GM12878 (cell line): ENCODE measurements at regions not wholly inside any gene's neighbourhood (a gene's known extent, or its start where the extent isn't known, plus 50 kb on each side); places are given as distances from the start of the nearest gene placed in this dataset.

Source experiments
- ATAC-seq: fragments of 200-7000 bp; cut with Tn5 transposase; 3 replicates; pipeline ENCODE4 v1.9.1; 2020; ENCODE audit warnings: mild to moderate bottlenecking, moderate library complexity
- BruUV-seq: library from RNA; stranded (reverse); fragments of 400-500 nt; replicated peaks from 2 replicates; lab custom pipeline; 2021; lab: Mats Ljungman, UMichigan
- CTCF ChIA-PET: fragments of 300-600 bp; sonication (Branson Sonifier 250); formaldehyde crosslinking; extraction: SDS; loops from one replicate; lab custom pipeline; 2021; ENCODE audit warnings: inconsistent platforms; lab: Yijun Ruan, JAX
- POLR2A ChIA-PET: fragments of 350-600 bp; formaldehyde crosslinking; extraction: SDS; loops from one replicate; lab custom pipeline; 2021; ENCODE audit warnings: inconsistent platforms; lab: Charles Lee
- RAD21 ChIA-PET: fragments of 300-600 bp; sonication (Branson Sonifier 250); formaldehyde crosslinking; loops from one replicate; lab custom pipeline; 2023; ENCODE audit warnings: antibody characterized with exemption; ENCODE audit not compliant: unreplicated experiment; lab: Charles Lee
- SMC1A ChIA-PET: fragments of 300-600 bp; sonication (Branson Sonifier 250); formaldehyde crosslinking; loops from one replicate; lab custom pipeline; 2023; ENCODE audit not compliant: unreplicated experiment, uncharacterized antibody; lab: Charles Lee
- DNase-seq: peaks from one replicate; pipeline ENCODE4 v3.0.0-alpha.2; 2011; ENCODE audit warnings: low read depth, low spot score
- FAIRE-seq: peaks from 3 replicates; lab custom pipeline; 2011; peaks lifted over from hg19 to GRCh38; lab: Jason Lieb, UNC
- H2AFZ ChIP-seq: 2 replicates; pipeline ENCODE4 v1.6.0; 2011; ENCODE audit warnings: low read depth, low read length, control low read depth; ENCODE audit not compliant: control insufficient read depth
- H3K27ac ChIP-seq: 2 replicates; pipeline ENCODE4 v1.5.1; 2011; ENCODE audit warnings: control low read depth; ENCODE audit not compliant: control insufficient read depth, insufficient read depth
- H3K27me3 ChIP-seq, 2 experiments: replicated peaks in 1 of 2; 2 replicates each; pipeline versions ENCODE4 v1.6.0 to v1.6.1; 2011; ENCODE audit warnings: low read length in 1 of 2; ENCODE audit not compliant: control insufficient read depth in 2 of 2, insufficient read depth in 2 of 2
- H3K36me3 ChIP-seq, 2 experiments: 2 replicates each; pipeline ENCODE4 v1.5.1; 2011; ENCODE audit warnings: low read length in 1 of 2; ENCODE audit not compliant: control insufficient read depth in 2 of 2, insufficient read depth in 2 of 2
- H3K4me1 ChIP-seq: 2 replicates; pipeline ENCODE4 v1.6.1; 2011; ENCODE audit warnings: mild to moderate bottlenecking, low read length, moderate library complexity, mixed read lengths; ENCODE audit not compliant: control insufficient read depth, insufficient read depth
- H3K4me2 ChIP-seq: 2 replicates; pipeline ENCODE4 v1.6.0; 2011; ENCODE audit warnings: control low read depth; ENCODE audit not compliant: control insufficient read depth, insufficient read depth
- H3K4me3 ChIP-seq: fragments of 200-600 bp; sonication (generic); 2 replicates; pipeline ENCODE4 v1.5.1; 2016
- H3K79me2 ChIP-seq: 2 replicates; pipeline ENCODE4 v1.6.0; 2011; ENCODE audit warnings: low read length; ENCODE audit not compliant: control insufficient read depth, insufficient read depth
- H3K9ac ChIP-seq: 2 replicates; pipeline ENCODE4 v1.8.0; 2011; ENCODE audit warnings: low read length, control low read depth, mixed read lengths; ENCODE audit not compliant: control insufficient read depth, insufficient read depth
- H3K9me3 ChIP-seq: replicated peaks from 3 replicates; pipeline ENCODE4 v1.5.1; 2011; ENCODE audit warnings: mild to moderate bottlenecking, low read length; ENCODE audit not compliant: control insufficient read depth, insufficient read depth
- H4K20me1 ChIP-seq: 2 replicates; pipeline ENCODE4 v1.6.0; 2011; ENCODE audit not compliant: control insufficient read depth, insufficient read depth
- CBX3 ChIP-seq: fragments of 200-600 bp; sonication (generic); IDR thresholded peaks from 2 replicates; pipeline ENCODE4 v1.6.1; 2016; ENCODE audit warnings: low read depth, borderline replicate concordance
- CREM ChIP-seq: IDR thresholded peaks from 2 replicates; pipeline ENCODE4 v1.6.1; 2014; ENCODE audit warnings: antibody characterized with exemption, low read depth
- EP300 ChIP-seq, 2 experiments: fragments of 150-350 bp in 1 of 2; IDR thresholded peaks; 2 replicates each; pipeline ENCODE4 v1.6.1; 2011 to 2012; ENCODE audit warnings: low read depth in 2 of 2, low read length in 2 of 2, borderline replicate concordance in 1 of 2, improper control_type of control experiment in 1 of 2, inconsistent platforms in 1 of 2; ENCODE audit not compliant: control insufficient read depth in 1 of 2
- HDAC6 ChIP-seq: fragments of 200-600 bp; sonication (generic); IDR thresholded peaks from one replicate; pipeline ENCODE4 v1.8.0; 2017; ENCODE audit warnings: antibody characterized with exemption; ENCODE audit not compliant: unreplicated experiment
- NR2C2 ChIP-seq: IDR thresholded peaks from 2 replicates; pipeline ENCODE4 v1.6.1; 2011; ENCODE audit warnings: borderline replicate concordance, low read depth; ENCODE audit not compliant: control insufficient read depth, insufficient read length
- PAX5 ChIP-seq: IDR thresholded peaks from 2 replicates; pipeline ENCODE4 v1.6.1; 2011; ENCODE audit warnings: low read depth, low read length, borderline replicate concordance
- TARDBP ChIP-seq: IDR thresholded peaks from 2 replicates; pipeline ENCODE4 v1.6.1; 2016; ENCODE audit warnings: borderline replicate concordance
- ZNF274 ChIP-seq: IDR thresholded peaks from one replicate; pipeline ENCODE4 v1.8.0; 2011; ENCODE audit not compliant: insufficient read length, insufficient read depth
- WGBS: methylation state at CpG from one replicate; pipeline ENCODE4 v1.1.6; 2016; ENCODE audit warnings: low lambda C conversion rate; ENCODE audit not compliant: insufficient replicate concordance, insufficient coverage; ENCODE audit errors: missing lambda C conversion rate; 5-methylcytosine and 5-hydroxymethylcytosine counted together
- in situ Hi-C: fragments of 300-500 bp; cut with MboI; formaldehyde crosslinking; loops from 9 replicates; pipeline ENCODE4 v1.14.3; 2018; ENCODE audit warnings: mixed read lengths
- intact Hi-C: fragments of 100-400 bp; cut with micrococcal nuclease; formaldehyde crosslinking; loops from one replicate; pipeline ENCODE4 v1.14.2; 2022; ENCODE audit not compliant: unreplicated experiment
- TF ChIP-seq, protein P1 (sequence below): fragments of 450-650 bp; IDR thresholded peaks from 2 replicates; pipeline ENCODE4 v1.6.1; 2018; ENCODE audit warnings: borderline replicate concordance, mild to moderate bottlenecking; ENCODE audit not compliant: partially characterized antibody
- TF ChIP-seq, protein P2 (sequence below): IDR thresholded peaks from 2 replicates; pipeline ENCODE4 v1.6.1; 2012; ENCODE audit warnings: low read depth, low read length, improper control_type of control experiment
- TF ChIP-seq, protein P3 (sequence below): fragments of 450-650 bp; IDR thresholded peaks from 2 replicates; pipeline ENCODE4 v1.6.1; 2017; ENCODE audit warnings: mild to moderate bottlenecking, moderate library complexity
- TF ChIP-seq, protein P4 (sequence below): fragments of 450-650 bp; IDR thresholded peaks from 2 replicates; pipeline ENCODE4 v1.6.1; 2017; ENCODE audit warnings: antibody characterized with exemption, mild to moderate bottlenecking, moderate library complexity

DNA sequence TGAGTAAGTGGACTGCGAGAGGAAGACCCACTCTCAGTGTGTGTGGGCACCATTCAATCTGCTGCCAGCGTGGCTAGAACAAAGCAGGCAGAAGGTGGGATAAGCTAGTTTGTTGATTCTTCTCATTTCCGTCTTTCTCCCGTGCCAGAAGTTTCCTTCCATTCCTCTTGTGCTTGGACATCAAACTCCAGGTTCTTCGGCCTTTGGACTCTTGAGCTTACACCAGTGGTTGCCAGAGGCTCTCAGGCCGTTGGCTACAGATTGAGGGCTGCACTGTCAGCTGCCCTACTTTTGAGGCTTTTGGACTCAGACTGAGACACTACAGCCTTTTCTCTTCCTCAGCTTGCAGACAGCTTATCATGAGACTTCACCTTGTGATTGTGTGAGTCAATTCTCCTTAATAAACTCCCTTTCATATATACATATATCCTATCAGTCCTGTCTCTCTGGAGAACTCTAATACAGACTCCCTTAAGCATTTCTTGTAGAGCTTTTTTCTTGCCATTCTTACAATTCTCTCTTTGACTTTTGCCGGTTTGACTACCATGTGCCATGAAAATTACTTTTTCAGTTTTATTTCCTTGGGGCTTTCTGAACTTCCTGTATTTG lies 494.9 kb downstream of the PRR16 start:
- no peaks in the 10 kb centered on the region for H3K4me1 ChIP-seq
- no peaks in the 10 kb centered on the region for H3K79me2 ChIP-seq
- no peaks in the 10 kb centered on the region for H3K36me3 ChIP-seq
- ChIA-PET CTCF (no interaction called here), RAD21 (no interaction called here), SMC1A (interaction anchor here (0.9 kb wide), 3 partner anchors 12 to 43 kb away, joined by 3 read pairs; no protein-coding TSS in a partner anchor), POLR2A (no interaction called here)
- WGBS, result 11% methylated on average over 7 of the region's 7 CpGs
- H3K9ac ChIP-seq, result no peak overlapping the region
- intact Hi-C loops, result no loop called here
- no peaks in the 10 kb centered on the region for H3K9me3 ChIP-seq
- in situ Hi-C loops, result no loop called here
- DNase-seq (no peak), FAIRE-seq (no peak), ATAC-seq (no peak)
- BruUV-seq, result no TSS peak
- no peak overlapping the region for H2AFZ ChIP-seq
- no peak overlapping the region for H3K4me2 ChIP-seq
- H4K20me1 ChIP-seq, result no peaks in the 10 kb centered on the region
- no peak overlapping the region for H3K27ac ChIP-seq
- no peaks in the 10 kb centered on the region for H3K27me3 ChIP-seq
- no peak overlapping the region for H3K4me3 ChIP-seq
- TF ChIP-seq CREM, result no peak
- TF ChIP-seq, protein P1, sequence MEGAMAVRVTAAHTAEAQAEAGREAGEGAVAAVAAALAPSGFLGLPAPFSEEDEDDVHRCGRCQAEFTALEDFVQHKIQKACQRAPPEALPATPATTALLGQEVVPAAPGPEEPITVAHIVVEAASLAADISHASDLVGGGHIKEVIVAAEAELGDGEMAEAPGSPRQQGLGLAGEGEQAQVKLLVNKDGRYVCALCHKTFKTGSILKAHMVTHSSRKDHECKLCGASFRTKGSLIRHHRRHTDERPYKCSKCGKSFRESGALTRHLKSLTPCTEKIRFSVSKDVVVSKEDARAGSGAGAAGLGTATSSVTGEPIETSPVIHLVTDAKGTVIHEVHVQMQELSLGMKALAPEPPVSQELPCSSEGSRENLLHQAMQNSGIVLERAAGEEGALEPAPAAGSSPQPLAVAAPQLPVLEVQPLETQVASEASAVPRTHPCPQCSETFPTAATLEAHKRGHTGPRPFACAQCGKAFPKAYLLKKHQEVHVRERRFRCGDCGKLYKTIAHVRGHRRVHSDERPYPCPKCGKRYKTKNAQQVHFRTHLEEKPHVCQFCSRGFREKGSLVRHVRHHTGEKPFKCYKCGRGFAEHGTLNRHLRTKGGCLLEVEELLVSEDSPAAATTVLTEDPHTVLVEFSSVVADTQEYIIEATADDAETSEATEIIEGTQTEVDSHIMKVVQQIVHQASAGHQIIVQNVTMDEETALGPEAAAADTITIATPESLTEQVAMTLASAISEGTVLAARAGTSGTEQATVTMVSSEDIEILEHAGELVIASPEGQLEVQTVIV, result no peak
- TF ChIP-seq PAX5, result no peak
- TF ChIP-seq, protein P2, sequence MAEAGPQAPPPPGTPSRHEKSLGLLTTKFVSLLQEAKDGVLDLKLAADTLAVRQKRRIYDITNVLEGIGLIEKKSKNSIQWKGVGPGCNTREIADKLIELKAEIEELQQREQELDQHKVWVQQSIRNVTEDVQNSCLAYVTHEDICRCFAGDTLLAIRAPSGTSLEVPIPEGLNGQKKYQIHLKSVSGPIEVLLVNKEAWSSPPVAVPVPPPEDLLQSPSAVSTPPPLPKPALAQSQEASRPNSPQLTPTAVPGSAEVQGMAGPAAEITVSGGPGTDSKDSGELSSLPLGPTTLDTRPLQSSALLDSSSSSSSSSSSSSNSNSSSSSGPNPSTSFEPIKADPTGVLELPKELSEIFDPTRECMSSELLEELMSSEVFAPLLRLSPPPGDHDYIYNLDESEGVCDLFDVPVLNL, result no peak
- TF ChIP-seq EP300 (IDR thresholded peaks at IDR 0.05; ENCODE audit: borderline replicate concordance in 1 of 2, control insufficient read depth in 1 of 2, low read depth in 2 of 2, low read length in 2 of 2), result no peak
- no peak for TF ChIP-seq HDAC6
- no peak for TF ChIP-seq ZNF274
- TF ChIP-seq, protein P3, sequence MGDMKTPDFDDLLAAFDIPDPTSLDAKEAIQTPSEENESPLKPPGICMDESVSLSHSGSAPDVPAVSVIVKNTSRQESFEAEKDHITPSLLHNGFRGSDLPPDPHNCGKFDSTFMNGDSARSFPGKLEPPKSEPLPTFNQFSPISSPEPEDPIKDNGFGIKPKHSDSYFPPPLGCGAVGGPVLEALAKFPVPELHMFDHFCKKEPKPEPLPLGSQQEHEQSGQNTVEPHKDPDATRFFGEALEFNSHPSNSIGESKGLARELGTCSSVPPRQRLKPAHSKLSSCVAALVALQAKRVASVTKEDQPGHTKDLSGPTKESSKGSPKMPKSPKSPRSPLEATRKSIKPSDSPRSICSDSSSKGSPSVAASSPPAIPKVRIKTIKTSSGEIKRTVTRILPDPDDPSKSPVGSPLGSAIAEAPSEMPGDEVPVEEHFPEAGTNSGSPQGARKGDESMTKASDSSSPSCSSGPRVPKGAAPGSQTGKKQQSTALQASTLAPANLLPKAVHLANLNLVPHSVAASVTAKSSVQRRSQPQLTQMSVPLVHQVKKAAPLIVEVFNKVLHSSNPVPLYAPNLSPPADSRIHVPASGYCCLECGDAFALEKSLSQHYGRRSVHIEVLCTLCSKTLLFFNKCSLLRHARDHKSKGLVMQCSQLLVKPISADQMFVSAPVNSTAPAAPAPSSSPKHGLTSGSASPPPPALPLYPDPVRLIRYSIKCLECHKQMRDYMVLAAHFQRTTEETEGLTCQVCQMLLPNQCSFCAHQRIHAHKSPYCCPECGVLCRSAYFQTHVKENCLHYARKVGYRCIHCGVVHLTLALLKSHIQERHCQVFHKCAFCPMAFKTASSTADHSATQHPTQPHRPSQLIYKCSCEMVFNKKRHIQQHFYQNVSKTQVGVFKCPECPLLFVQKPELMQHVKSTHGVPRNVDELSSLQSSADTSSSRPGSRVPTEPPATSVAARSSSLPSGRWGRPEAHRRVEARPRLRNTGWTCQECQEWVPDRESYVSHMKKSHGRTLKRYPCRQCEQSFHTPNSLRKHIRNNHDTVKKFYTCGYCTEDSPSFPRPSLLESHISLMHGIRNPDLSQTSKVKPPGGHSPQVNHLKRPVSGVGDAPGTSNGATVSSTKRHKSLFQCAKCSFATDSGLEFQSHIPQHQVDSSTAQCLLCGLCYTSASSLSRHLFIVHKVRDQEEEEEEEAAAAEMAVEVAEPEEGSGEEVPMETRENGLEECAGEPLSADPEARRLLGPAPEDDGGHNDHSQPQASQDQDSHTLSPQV, result no peak
- no peak for TF ChIP-seq CBX3
- TF ChIP-seq NR2C2, result no peak
- no peak for TF ChIP-seq TARDBP
- TF ChIP-seq, protein P4, sequence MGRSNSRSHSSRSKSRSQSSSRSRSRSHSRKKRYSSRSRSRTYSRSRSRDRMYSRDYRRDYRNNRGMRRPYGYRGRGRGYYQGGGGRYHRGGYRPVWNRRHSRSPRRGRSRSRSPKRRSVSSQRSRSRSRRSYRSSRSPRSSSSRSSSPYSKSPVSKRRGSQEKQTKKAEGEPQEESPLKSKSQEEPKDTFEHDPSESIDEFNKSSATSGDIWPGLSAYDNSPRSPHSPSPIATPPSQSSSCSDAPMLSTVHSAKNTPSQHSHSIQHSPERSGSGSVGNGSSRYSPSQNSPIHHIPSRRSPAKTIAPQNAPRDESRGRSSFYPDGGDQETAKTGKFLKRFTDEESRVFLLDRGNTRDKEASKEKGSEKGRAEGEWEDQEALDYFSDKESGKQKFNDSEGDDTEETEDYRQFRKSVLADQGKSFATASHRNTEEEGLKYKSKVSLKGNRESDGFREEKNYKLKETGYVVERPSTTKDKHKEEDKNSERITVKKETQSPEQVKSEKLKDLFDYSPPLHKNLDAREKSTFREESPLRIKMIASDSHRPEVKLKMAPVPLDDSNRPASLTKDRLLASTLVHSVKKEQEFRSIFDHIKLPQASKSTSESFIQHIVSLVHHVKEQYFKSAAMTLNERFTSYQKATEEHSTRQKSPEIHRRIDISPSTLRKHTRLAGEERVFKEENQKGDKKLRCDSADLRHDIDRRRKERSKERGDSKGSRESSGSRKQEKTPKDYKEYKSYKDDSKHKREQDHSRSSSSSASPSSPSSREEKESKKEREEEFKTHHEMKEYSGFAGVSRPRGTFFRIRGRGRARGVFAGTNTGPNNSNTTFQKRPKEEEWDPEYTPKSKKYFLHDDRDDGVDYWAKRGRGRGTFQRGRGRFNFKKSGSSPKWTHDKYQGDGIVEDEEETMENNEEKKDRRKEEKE, result no peak
